ENCODE measurements at regions not wholly inside any gene's neighbourhood (a gene's known extent, or its start where the extent isn't known, plus 50 kb on each side); places are given as distances from the start of the nearest gene placed in this dataset.

- no peaks in the 10 kb centered on the region for H3K79me2 ChIP-seq (ENCODE audit: control insufficient read depth, insufficient read depth, low read length)
- H2AFZ ChIP-seq (ENCODE audit: control insufficient read depth, low read length): no peak overlapping the region
- dilution Hi-C loops (cut with MboI; ENCODE audit: extremely low pct_ligation_motif_present, low sequenced_read_pairs): no loop called here
- H3K9me3 ChIP-seq (ENCODE audit: control insufficient read depth, low read depth, low read length): no peaks in the 10 kb centered on the region
- FAIRE-seq: no peak
- no peaks in the 10 kb centered on the region for H4K20me1 ChIP-seq (ENCODE audit: control insufficient read depth, extremely low read depth, insufficient read depth, low read length)
- TF ChIP-seq CTCF (optimal IDR thresholded peaks at IDR 0.05 in 1 of 3, IDR thresholded peaks at IDR 0.05 in 1 of 3, conservative IDR thresholded peaks at IDR 0.05 in 1 of 3; ENCODE audit: extremely low read depth in 1 of 3, insufficient read depth in 2 of 3, low read length in 3 of 3) (no peak), EZH2 (IDR thresholded peaks at IDR 0.05; ENCODE audit: low read length) (no peak)
- no peaks in the 10 kb centered on the region for H3K9me1 ChIP-seq (ENCODE audit: control insufficient read depth, extremely low read depth, insufficient read depth, low read length)
- H3K9ac ChIP-seq (ENCODE audit: control insufficient read depth, extremely low read depth, insufficient read depth, low read length): no peak overlapping the region
- H3K27ac ChIP-seq (ENCODE audit: control insufficient read depth, insufficient read depth, low read length): no peak overlapping the region
- DNase-seq (ENCODE audit: low read depth, low spot score): no peak
- H3K36me3 ChIP-seq (ENCODE audit: control insufficient read depth in 2 of 2, extremely low read depth in 1 of 2, insufficient read depth in 2 of 2, low read length in 2 of 2): no peaks in the 10 kb centered on the region
- peaks cover 4% of the 10 kb centered on the region for H3K27me3 ChIP-seq (ENCODE audit: control insufficient read depth, extremely low read depth, insufficient read depth, low read length)
- H3K4me1 ChIP-seq (ENCODE audit: control insufficient read depth, extremely low read depth, insufficient read depth, low read length): no peaks in the 10 kb centered on the region
- H3K4me3 ChIP-seq (ENCODE audit: control insufficient read depth in 2 of 3, extremely low read depth in 1 of 3, insufficient read depth in 2 of 3, low read depth in 1 of 3, low read length in 3 of 3): no peak overlapping the region
- H3K4me2 ChIP-seq (ENCODE audit: control insufficient read depth, extremely low read depth, insufficient read depth, low read depth, low read length): no peak overlapping the region
Measured at GRCh38 chr7:155192961-155193640, 104.6 kb upstream of the INSIG1 start.

GRCh38 chr7:155193716-155194115 is 104.0 kb upstream of the INSIG1 start:
- Histone ChIP-seq H3K9me3 (ENCODE audit: control insufficient read depth, low read depth, low read length) (no peaks in the 10 kb centered on the region), H3K4me2 (ENCODE audit: control insufficient read depth, extremely low read depth, insufficient read depth, low read depth, low read length) (no peak overlapping the region), H3K9ac (ENCODE audit: control insufficient read depth, extremely low read depth, insufficient read depth, low read length) (no peak overlapping the region), H3K27ac (ENCODE audit: control insufficient read depth, insufficient read depth, low read length) (no peak overlapping the region), H3K4me1 (ENCODE audit: control insufficient read depth, extremely low read depth, insufficient read depth, low read length) (no peaks in the 10 kb centered on the region), H3K36me3 (ENCODE audit: control insufficient read depth in 2 of 2, extremely low read depth in 1 of 2, insufficient read depth in 2 of 2, low read length in 2 of 2) (no peaks in the 10 kb centered on the region), H3K9me1 (ENCODE audit: control insufficient read depth, extremely low read depth, insufficient read depth, low read length) (no peaks in the 10 kb centered on the region), H3K27me3 (ENCODE audit: control insufficient read depth, extremely low read depth, insufficient read depth, low read length) (peaks cover 4% of the 10 kb centered on the region), H3K4me3 (ENCODE audit: control insufficient read depth in 2 of 3, extremely low read depth in 1 of 3, insufficient read depth in 2 of 3, low read depth in 1 of 3, low read length in 3 of 3) (no peak overlapping the region), H4K20me1 (ENCODE audit: control insufficient read depth, extremely low read depth, insufficient read depth, low read length) (no peaks in the 10 kb centered on the region), H2AFZ (ENCODE audit: control insufficient read depth, low read length) (no peak overlapping the region), H3K79me2 (ENCODE audit: control insufficient read depth, insufficient read depth, low read length) (no peaks in the 10 kb centered on the region)
- TF ChIP-seq CTCF (optimal IDR thresholded peaks at IDR 0.05 in 1 of 3, IDR thresholded peaks at IDR 0.05 in 1 of 3, conservative IDR thresholded peaks at IDR 0.05 in 1 of 3; ENCODE audit: extremely low read depth in 1 of 3, insufficient read depth in 2 of 3, low read length in 3 of 3) (no peak), EZH2 (IDR thresholded peaks at IDR 0.05; ENCODE audit: low read length) (no peak)
- DNase-seq (ENCODE audit: low read depth, low spot score) (no peak), FAIRE-seq (no peak)
- dilution Hi-C loops (cut with MboI; ENCODE audit: extremely low pct_ligation_motif_present, low sequenced_read_pairs): no loop called here

Measured in keratinocyte (primary cell).